Lower leg skin (tissue), 4 donors: ENCODE measurements at regions not wholly inside any gene's neighbourhood (a gene's known extent, or its start where the extent isn't known, plus 50 kb on each side); places are given as distances from the start of the nearest gene placed in this dataset.

ENCODE experiments used
- DNase-seq, 2 donors: peaks; one replicate each; pipeline ENCODE4 v3.0.0-alpha.2; 2019; ENCODE audit warnings: low spot score in 2 of 2
- H3K4me3 ChIP-seq: fragments of 200-600 bp; sonication (generic); 2 replicates; pipeline ENCODE4 v1.5.1; 2017; ENCODE audit warnings: mild to moderate bottlenecking, low read depth; ENCODE audit not compliant: poor library complexity, severe bottlenecking
- POLR2A ChIP-seq, 2 donors: fragments of 450-650 bp; IDR thresholded peaks; one replicate each; pipeline ENCODE4 v1.6.1; 2016 to 2017; ENCODE audit warnings: antibody characterized with exemption in 2 of 2, mild to moderate bottlenecking in 1 of 2, moderate library complexity in 1 of 2
- WGBS, 2 donors: methylation state at CpG; one replicate each; pipeline ENCODE4 v1.1.5; 2018; 5-methylcytosine and 5-hydroxymethylcytosine counted together
- intact Hi-C: fragments of 100-400 bp; cut with DNase I; formaldehyde crosslinking; loops from one replicate; pipeline ENCODE4 v1.15.0; 2023; ENCODE audit warnings: low total_unique reads
- TF ChIP-seq, protein P1 (sequence below), 3 donors: fragments of 450-650 bp; IDR thresholded peaks; one replicate each; pipeline ENCODE4 v1.5.1; 2016; ENCODE audit warnings: antibody characterized with exemption in 3 of 3, mild to moderate bottlenecking in 3 of 3, moderate library complexity in 2 of 3

DNA sequence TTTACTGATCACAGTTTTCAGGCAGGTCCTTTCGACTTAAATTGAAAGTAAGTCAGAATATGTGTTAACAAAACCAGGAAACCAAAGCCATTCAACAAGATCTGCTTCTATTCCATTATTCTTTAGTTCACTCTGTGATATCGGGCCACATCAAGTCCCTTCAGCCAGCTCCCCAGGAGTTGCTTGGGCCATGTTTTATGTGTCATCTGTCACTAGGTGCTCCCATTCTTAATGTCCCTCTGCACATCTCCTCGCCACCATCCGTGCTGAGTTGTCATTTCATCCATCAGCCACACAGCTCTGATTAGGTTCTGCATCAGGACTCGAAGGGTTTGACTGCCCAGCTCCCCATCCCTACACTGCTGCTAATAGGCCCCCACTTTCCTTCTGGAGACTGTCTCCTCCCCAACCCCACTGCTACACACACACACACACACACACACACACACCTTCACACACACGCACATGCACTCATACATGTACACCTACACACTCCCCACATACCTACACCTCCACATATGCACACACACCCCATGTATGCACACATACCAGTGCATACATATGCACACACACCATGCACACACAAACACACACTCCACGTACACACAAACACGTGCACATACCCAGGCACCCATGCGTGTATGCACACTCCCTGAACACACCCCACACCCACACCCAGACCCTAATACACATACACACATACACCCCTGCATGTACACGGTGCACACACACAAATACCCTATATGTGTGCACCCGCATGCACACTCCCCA, 143.3 kb upstream of the GMDS start:
- TF ChIP-seq POLR2A (IDR thresholded peaks at IDR 0.05), result no peak
- TF ChIP-seq, protein P1, sequence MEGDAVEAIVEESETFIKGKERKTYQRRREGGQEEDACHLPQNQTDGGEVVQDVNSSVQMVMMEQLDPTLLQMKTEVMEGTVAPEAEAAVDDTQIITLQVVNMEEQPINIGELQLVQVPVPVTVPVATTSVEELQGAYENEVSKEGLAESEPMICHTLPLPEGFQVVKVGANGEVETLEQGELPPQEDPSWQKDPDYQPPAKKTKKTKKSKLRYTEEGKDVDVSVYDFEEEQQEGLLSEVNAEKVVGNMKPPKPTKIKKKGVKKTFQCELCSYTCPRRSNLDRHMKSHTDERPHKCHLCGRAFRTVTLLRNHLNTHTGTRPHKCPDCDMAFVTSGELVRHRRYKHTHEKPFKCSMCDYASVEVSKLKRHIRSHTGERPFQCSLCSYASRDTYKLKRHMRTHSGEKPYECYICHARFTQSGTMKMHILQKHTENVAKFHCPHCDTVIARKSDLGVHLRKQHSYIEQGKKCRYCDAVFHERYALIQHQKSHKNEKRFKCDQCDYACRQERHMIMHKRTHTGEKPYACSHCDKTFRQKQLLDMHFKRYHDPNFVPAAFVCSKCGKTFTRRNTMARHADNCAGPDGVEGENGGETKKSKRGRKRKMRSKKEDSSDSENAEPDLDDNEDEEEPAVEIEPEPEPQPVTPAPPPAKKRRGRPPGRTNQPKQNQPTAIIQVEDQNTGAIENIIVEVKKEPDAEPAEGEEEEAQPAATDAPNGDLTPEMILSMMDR (IDR thresholded peaks at IDR 0.05), result no peak
- WGBS, 2 donors, result 86% methylated on average over 11 of the region's 11 CpGs
- intact Hi-C loops, result no loop called here

DNA sequence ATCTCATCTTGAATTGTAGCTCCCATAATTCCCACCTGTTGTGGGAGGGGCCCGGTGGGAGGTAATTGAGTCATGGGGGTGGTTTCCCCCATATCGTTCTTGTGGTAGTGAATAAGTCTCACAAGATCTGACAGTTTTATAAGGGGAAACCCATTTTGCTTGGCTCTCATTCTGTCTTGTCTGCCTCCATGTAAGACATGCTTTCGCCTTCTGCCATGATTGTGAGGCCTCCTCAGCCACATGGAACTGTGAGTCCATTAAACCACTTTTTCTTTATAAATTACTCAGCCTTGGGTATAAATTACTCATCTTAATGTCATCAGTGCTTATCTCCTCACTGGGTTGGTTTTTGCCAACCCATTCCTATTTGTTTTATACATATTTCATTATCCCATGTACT, 142.0 kb upstream of the GMDS start:
- no peak overlapping the region for H3K4me3 ChIP-seq
- DNase-seq, result no peak
- WGBS, 2 donors, result 81 to 92% methylated on average over 3 of the region's 3 CpGs
- TF ChIP-seq, protein P1 (IDR thresholded peaks at IDR 0.05), result no peak
- TF ChIP-seq POLR2A (IDR thresholded peaks at IDR 0.05), result no peak
- intact Hi-C loops, result no loop called here

More for the DNA sequence above, 143.3 kb upstream of the GMDS start:
- no peak overlapping the region for H3K4me3 ChIP-seq
- no peak for DNase-seq

GRCh38 chr6:2385471-2385983, 140.1 kb upstream of the GMDS start:
- DNase-seq, result no peak
- intact Hi-C loops, result no loop called here
- WGBS, 2 donors, result 72 to 77% methylated on average over 9 of the region's 9 CpGs
- TF ChIP-seq POLR2A (IDR thresholded peaks at IDR 0.05), result no peak
- no peak overlapping the region for H3K4me3 ChIP-seq

DNA sequence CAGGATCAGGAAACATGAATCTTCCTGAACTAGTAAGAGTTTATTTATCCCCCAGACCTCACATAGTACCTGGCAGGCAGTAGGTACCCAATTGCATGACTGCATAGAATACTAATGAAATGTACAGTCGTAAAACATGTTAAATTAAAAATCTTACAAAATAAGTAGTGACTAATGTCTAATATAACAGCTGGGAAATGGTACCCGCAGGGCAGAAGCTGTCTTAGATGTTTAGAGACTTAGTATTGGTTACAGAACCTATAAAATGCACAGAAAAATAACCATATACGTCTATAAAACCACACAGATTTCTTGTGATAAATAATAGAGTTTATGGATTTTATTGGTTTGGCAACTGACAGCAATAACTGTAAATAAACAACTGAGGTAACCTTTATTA, 139.1 kb upstream of the GMDS start:
- intact Hi-C loops, result no loop called here
- no peak for DNase-seq
- no peak overlapping the region for H3K4me3 ChIP-seq
- WGBS, 2 donors, result 63 to 65% methylated on average over 3 of the region's 3 CpGs
- TF ChIP-seq, protein P1 (IDR thresholded peaks at IDR 0.05), result no peak
- TF ChIP-seq POLR2A (IDR thresholded peaks at IDR 0.05), result no peak

- no peak overlapping the region for H3K4me3 ChIP-seq
- intact Hi-C loops, result no loop called here
- 87 to 88% methylated on average over 18 of the region's 18 CpGs for WGBS, 2 donors
- DNase-seq, result no peak
- TF ChIP-seq, protein P1 (IDR thresholded peaks at IDR 0.05), result no peak
- no peak for TF ChIP-seq POLR2A (IDR thresholded peaks at IDR 0.05)
These were observed 136.7 kb upstream of the GMDS start for GRCh38 chr6:2381872-2382661.
